ENCODE measurements at regions not wholly inside any gene's neighbourhood (a gene's known extent, or its start where the extent isn't known, plus 50 kb on each side); places are given as distances from the start of the nearest gene placed in this dataset.
A peak's percentile ranks its signal among the peaks of the same experiment; 100 is the strongest.

DNA sequence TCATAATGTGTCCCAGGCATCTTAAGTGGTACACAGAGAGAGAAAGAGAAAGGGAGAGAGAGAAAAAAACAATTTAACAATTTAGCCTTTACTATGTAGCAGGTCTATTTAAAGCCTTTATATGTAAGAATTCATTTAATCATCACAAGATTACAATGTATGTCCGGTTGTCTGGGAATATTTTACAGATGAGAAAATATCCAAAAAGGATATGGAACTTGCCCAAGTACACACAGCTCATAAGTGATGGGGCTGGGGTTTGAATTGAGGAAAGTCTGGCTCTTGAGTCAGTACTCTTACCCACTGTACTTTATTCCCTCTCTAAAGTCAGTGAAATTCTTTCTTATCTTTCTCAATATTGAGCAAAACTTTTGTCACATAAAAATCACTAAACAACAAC, 104.6 kb downstream of the LYPLAL1 start:
- DNase-seq (ENCODE audit: low read depth, low spot score) = no peak

GRCh38 chr1:219277304-219278105, 103.8 kb downstream of the LYPLAL1 start:
- DNase-seq (ENCODE audit: low read depth, low spot score) = no peak

GRCh38 chr1:219276049-219276738, 102.5 kb downstream of the LYPLAL1 start:
- DNase-seq (ENCODE audit: low read depth, low spot score) = no peak

GRCh38 chr1:219273088-219273686, 99.5 kb downstream of the LYPLAL1 start:
- no peak for DNase-seq (ENCODE audit: low read depth, low spot score)

DNA sequence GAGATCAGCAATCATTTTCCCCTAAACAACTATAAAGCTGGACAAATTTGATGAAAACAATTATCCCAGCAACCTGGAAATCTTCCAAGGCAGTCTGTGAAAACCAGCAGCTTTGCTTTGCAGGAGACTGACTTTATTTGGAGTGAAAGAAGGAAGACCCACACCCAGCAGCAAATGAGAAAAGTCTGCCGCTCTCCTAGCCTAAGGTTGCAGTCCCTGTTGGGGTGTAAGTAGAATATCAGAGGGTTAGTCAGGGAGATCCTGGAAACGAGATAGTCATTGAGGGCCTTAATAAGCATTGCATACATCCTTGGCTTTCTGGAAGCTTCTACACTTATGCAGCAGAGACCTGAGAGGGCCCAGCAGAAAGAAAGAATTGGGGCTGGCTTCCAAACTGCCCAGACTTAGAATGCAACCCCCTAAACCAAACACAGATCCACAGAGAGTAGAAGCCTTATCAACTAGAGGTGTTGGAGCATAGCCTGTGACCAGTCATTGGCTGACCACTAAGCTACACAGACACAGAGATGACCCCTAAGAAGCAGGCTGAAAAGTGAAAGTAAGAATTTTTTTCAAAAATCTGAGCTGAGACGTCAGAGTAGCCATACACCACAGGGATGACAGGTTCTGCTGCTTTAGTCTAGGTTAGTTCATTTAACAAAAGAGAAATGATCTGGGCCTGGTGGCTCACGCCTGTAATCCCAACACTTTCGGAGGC, 98.3 kb downstream of the LYPLAL1 start:
- DNase-seq (ENCODE audit: low read depth, low spot score) = peak; percentile 65

DNA sequence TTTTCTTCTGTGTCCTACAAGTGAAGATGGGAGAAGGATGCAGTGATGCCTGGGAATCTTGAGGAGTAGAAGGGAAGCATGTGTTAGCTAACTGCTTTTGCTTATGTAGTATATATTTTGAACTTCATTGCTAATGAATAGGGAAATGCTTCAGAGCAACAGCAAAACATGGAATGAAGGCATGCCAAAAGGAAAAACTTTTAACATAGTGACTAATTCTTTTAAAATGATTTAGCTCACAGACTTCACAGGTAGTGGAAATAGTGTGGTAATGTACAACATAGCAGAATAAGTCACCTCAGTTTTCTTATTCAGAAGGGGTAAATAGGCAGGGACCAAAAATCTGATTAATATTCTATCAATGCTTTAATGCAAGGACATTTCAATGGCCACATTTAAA, 95.5 kb downstream of the LYPLAL1 start:
- DNase-seq (ENCODE audit: low read depth, low spot score) = peak; percentile 42

DNA sequence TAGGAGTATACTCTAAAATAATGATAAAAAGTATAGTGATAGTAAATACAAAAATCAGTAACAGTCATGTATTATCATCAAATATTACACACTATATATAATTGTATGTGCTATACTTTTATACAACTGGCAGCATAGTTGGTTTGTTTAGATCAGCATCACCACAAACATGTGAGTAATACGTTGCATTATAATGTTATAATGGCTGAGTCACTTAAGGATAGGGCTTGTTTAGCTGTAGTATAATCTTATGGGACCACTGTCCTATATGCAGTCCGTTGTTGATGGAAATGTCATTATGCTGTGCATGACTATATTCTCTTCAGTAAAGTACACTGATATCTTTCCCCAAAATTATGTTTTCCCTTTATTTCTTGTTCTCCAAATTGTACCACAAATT, 92.8 kb downstream of the LYPLAL1 start:
- no peak for DNase-seq (ENCODE audit: low read depth, low spot score)

- DNase-seq (ENCODE audit: low read depth, low spot score) = no peak
Observed at GRCh38 chr1:219265026-219265515, 91.4 kb downstream of the LYPLAL1 start.

GRCh38 chr1:219264561-219264960, 90.9 kb downstream of the LYPLAL1 start:
- peak; percentile 66 for DNase-seq (ENCODE audit: low read depth, low spot score)
